ENCODE measurements at regions not wholly inside any gene's neighbourhood (a gene's known extent, or its start where the extent isn't known, plus 50 kb on each side); places are given as distances from the start of the nearest gene placed in this dataset.
A peak's percentile ranks its signal among the peaks of the same experiment; 100 is the strongest.
"Not testable (repeated sequence)": the region's sequence is repeated elsewhere in the genome, so short reads cannot be mapped to it uniquely, and the experiment has no call there.

GRCh38 chrX:69063486-69063885, 101.8 kb downstream of the PJA1 start:
- Histone ChIP-seq H3K27me3 (ENCODE audit: low read depth, low read length) (no peaks in the 10 kb centered on the region), H3K4me1 (ENCODE audit: low read length) (no peaks in the 10 kb centered on the region), H2AFZ (ENCODE audit: low read depth, low read length) (no peak overlapping the region), H3K4me2 (ENCODE audit: low read length) (no peak overlapping the region), H3K4me3 (ENCODE audit: low read length) (no peak overlapping the region), H3K9ac (ENCODE audit: low read length) (no peak overlapping the region), H3K9me3 (ENCODE audit: insufficient read depth, low read length) (no peaks in the 10 kb centered on the region), H3K27ac (ENCODE audit: low read length) (no peak overlapping the region), H3K36me3 (replicated peaks; ENCODE audit: low read depth, low read length) (no peaks in the 10 kb centered on the region), H4K20me1 (ENCODE audit: insufficient read depth, low read length) (no peaks in the 10 kb centered on the region), H3K79me2 (ENCODE audit: low read length) (no peaks in the 10 kb centered on the region)
- TF ChIP-seq EZH2phosphoT487 (IDR thresholded peaks at IDR 0.05; ENCODE audit: low read depth): no peak
- TF ChIP-seq, protein P1, sequence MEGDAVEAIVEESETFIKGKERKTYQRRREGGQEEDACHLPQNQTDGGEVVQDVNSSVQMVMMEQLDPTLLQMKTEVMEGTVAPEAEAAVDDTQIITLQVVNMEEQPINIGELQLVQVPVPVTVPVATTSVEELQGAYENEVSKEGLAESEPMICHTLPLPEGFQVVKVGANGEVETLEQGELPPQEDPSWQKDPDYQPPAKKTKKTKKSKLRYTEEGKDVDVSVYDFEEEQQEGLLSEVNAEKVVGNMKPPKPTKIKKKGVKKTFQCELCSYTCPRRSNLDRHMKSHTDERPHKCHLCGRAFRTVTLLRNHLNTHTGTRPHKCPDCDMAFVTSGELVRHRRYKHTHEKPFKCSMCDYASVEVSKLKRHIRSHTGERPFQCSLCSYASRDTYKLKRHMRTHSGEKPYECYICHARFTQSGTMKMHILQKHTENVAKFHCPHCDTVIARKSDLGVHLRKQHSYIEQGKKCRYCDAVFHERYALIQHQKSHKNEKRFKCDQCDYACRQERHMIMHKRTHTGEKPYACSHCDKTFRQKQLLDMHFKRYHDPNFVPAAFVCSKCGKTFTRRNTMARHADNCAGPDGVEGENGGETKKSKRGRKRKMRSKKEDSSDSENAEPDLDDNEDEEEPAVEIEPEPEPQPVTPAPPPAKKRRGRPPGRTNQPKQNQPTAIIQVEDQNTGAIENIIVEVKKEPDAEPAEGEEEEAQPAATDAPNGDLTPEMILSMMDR (IDR thresholded peaks at IDR 0.05; ENCODE audit: low read depth, low read length): no peak

DNA sequence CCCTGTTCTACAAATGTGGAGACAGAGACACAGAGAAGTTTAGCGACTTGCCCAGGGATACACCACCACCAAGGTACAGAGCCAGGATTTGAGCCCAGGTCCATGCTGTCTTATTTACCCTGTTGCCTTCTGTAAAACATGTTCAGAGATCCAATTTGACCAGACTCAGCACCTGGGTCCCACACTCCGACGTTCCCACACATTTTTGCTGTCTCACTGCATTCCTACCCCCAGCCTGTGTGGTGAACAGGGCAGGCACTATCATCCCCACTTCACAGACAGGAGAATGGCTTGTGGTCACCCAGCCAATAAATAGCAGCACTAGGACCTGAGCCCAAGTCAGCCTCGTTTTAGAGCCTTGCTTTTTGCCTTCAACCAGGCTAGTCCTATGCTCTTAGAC, 102.8 kb downstream of the PJA1 start:
- H2AFZ ChIP-seq (ENCODE audit: low read depth, low read length): no peak overlapping the region
- H3K4me1 ChIP-seq (ENCODE audit: low read length): no peaks in the 10 kb centered on the region
- H3K4me3 ChIP-seq (ENCODE audit: low read length): no peak overlapping the region
- no peaks in the 10 kb centered on the region for H3K79me2 ChIP-seq (ENCODE audit: low read length)
- TF ChIP-seq, protein P1 (IDR thresholded peaks at IDR 0.05; ENCODE audit: low read depth, low read length): no peak
- TF ChIP-seq EZH2phosphoT487 (IDR thresholded peaks at IDR 0.05; ENCODE audit: low read depth): no peak
- H3K4me2 ChIP-seq (ENCODE audit: low read length): no peak overlapping the region
- no peaks in the 10 kb centered on the region for H3K27me3 ChIP-seq (ENCODE audit: low read depth, low read length)
- H3K9ac ChIP-seq (ENCODE audit: low read length): no peak overlapping the region
- no peaks in the 10 kb centered on the region for H3K36me3 ChIP-seq (replicated peaks; ENCODE audit: low read depth, low read length)
- H4K20me1 ChIP-seq (ENCODE audit: insufficient read depth, low read length): no peaks in the 10 kb centered on the region
- no peaks in the 10 kb centered on the region for H3K9me3 ChIP-seq (ENCODE audit: insufficient read depth, low read length)
- no peak overlapping the region for H3K27ac ChIP-seq (ENCODE audit: low read length)

DNA sequence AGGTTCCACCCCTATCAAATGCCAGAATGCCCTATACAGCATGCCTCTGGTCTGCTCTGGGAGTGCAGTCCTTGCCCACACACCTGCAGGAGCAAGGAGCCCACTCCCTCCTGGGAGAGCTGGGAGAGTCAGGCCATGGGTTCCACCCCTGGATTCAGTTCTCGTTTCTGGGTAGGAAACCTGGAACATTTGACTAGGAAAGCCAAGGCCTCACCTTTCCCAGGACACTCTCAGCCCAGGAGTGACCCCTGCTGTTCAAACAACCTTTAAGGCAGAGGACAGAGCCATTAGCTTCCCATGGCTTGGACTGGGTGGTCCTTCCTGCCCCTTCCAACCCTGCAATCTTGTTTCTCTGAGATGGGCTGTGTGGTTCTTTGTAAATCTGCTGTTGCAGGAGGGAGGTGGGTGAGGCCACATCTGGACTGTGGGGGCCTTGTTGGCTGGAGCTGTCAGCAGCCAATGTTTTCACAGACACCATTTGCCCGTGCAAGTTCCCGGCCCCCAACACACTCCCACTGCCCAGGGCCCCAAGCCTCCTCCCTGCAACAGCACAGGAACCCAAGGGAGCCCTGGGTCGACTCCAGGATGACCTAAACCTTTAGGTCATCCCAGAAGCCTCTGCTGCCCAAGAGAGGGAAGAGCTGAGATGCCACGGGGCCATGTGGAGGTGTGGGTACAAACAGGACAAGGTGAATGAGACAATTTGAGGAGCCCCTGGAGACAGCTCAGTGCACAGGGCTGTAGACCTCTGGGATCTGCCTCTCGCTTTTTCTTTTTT, 104.4 kb downstream of the PJA1 start:
- Histone ChIP-seq H3K36me3 (replicated peaks; ENCODE audit: low read depth, low read length) (no peaks in the 10 kb centered on the region), H3K27ac (ENCODE audit: low read length) (no peak overlapping the region), H3K4me2 (ENCODE audit: low read length) (no peak overlapping the region), H3K4me3 (ENCODE audit: low read length) (no peak overlapping the region), H3K79me2 (ENCODE audit: low read length) (no peaks in the 10 kb centered on the region), H3K4me1 (ENCODE audit: low read length) (no peaks in the 10 kb centered on the region), H2AFZ (ENCODE audit: low read depth, low read length) (no peak overlapping the region), H3K9me3 (ENCODE audit: insufficient read depth, low read length) (no peaks in the 10 kb centered on the region), H4K20me1 (ENCODE audit: insufficient read depth, low read length) (no peaks in the 10 kb centered on the region), H3K27me3 (ENCODE audit: low read depth, low read length) (no peaks in the 10 kb centered on the region), H3K9ac (ENCODE audit: low read length) (no peak overlapping the region)
- no peak for TF ChIP-seq EZH2phosphoT487 (IDR thresholded peaks at IDR 0.05; ENCODE audit: low read depth)
- TF ChIP-seq, protein P1 (IDR thresholded peaks at IDR 0.05; ENCODE audit: low read depth, low read length): peak; percentile 48

- TF ChIP-seq EZH2phosphoT487 (IDR thresholded peaks at IDR 0.05; ENCODE audit: low read depth): no peak
- no peaks in the 10 kb centered on the region for H3K27me3 ChIP-seq (ENCODE audit: low read depth, low read length)
Observed at GRCh38 chrX:69055193-69055592, 110.1 kb downstream of the PJA1 start.

DNA sequence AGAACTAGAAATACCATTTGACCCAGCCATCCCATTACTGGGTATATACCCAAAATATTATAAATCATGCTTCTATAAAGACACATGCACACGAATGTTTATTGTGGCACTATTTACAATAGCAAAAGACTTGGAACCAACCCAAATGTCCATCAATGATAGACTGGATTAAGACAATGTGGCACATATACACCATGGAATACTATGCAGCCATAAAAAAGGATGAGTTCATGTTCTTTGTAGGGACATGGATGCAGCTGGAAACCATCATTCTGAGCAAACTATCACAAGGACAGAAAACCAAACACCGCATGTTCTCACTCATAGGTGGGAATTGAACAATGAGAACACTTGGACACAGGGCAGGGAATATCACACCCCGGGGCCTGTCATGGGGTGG, 110.8 kb downstream of the PJA1 start:
- not testable (repeated sequence) for H3K4me2 ChIP-seq (ENCODE audit: low read length)

More at GRCh38 chrX:69055193-69055592, 110.1 kb downstream of the PJA1 start:
- no peaks in the 10 kb centered on the region for H3K79me2 ChIP-seq (ENCODE audit: low read length)
- no peak overlapping the region for H2AFZ ChIP-seq (ENCODE audit: low read depth, low read length)
- H3K27ac ChIP-seq (ENCODE audit: low read length): no peak overlapping the region
- H3K4me2 ChIP-seq (ENCODE audit: low read length): no peak overlapping the region
- H4K20me1 ChIP-seq (ENCODE audit: insufficient read depth, low read length): no peaks in the 10 kb centered on the region
- H3K9me3 ChIP-seq (ENCODE audit: insufficient read depth, low read length): no peaks in the 10 kb centered on the region
- H3K4me1 ChIP-seq (ENCODE audit: low read length): peaks cover 16% of the 10 kb centered on the region
- H3K4me3 ChIP-seq (ENCODE audit: low read length): no peak overlapping the region
- no peak overlapping the region for H3K9ac ChIP-seq (ENCODE audit: low read length)
- H3K36me3 ChIP-seq (replicated peaks; ENCODE audit: low read depth, low read length): no peaks in the 10 kb centered on the region

More for the DNA sequence above, 110.8 kb downstream of the PJA1 start:
- not testable (repeated sequence) for H3K36me3 ChIP-seq (replicated peaks; ENCODE audit: low read depth, low read length); H3K9ac ChIP-seq (ENCODE audit: low read length); H4K20me1 ChIP-seq (ENCODE audit: insufficient read depth, low read length); H3K27ac ChIP-seq (ENCODE audit: low read length); H2AFZ ChIP-seq (ENCODE audit: low read depth, low read length); H3K4me3 ChIP-seq (ENCODE audit: low read length); H3K9me3 ChIP-seq (ENCODE audit: insufficient read depth, low read length); H3K27me3 ChIP-seq (ENCODE audit: low read depth, low read length); H3K79me2 ChIP-seq (ENCODE audit: low read length)
- H3K4me1 ChIP-seq (ENCODE audit: low read length): peaks cover 16% of the 10 kb centered on the region

Data from OCI-LY3 (cell line).